HS-5 (cell line): ENCODE measurements at regions not wholly inside any gene's neighbourhood (a gene's known extent, or its start where the extent isn't known, plus 50 kb on each side); places are given as distances from the start of the nearest gene placed in this dataset.
"Not testable (repeated sequence)": the region's sequence is repeated elsewhere in the genome, so short reads cannot be mapped to it uniquely, and the experiment has no call there.

Experiments used
- DNase-seq: peaks from one replicate; pipeline ENCODE4 v3.0.0-alpha.2; 2012; ENCODE audit warnings: low read depth

GRCh38 chrY:12212394-12212793 is 488.6 kb upstream of the USP9Y start:
- DNase-seq, result no peak

GRCh38 chrY:12215564-12216022 is 485.4 kb upstream of the USP9Y start:
- DNase-seq, result no peak

- DNase-seq, result no peak
Observed at GRCh38 chrY:12230921-12231320, 470.1 kb upstream of the USP9Y start.

GRCh38 chrY:12236399-12236798 is 464.6 kb upstream of the USP9Y start:
- DNase-seq, result no peak

GRCh38 chrY:12240326-12240725 is 460.7 kb upstream of the USP9Y start:
- not testable (repeated sequence) for DNase-seq

GRCh38 chrY:12244146-12244545 is 456.9 kb upstream of the USP9Y start:
- no peak for DNase-seq

- no peak for DNase-seq
Observed at GRCh38 chrY:12253756-12254155, 447.3 kb upstream of the USP9Y start.

- DNase-seq, result no peak
Observed at GRCh38 chrY:12271162-12271561, 429.9 kb upstream of the USP9Y start.

- no peak for DNase-seq
Observed at GRCh38 chrY:12285608-12286007, 415.4 kb upstream of the USP9Y start.

GRCh38 chrY:12288919-12289318 is 412.1 kb upstream of the USP9Y start:
- DNase-seq, result no peak

GRCh38 chrY:12289415-12289814 is 411.6 kb upstream of the USP9Y start:
- no peak for DNase-seq

GRCh38 chrY:12292542-12292941 is 408.5 kb upstream of the USP9Y start:
- no peak for DNase-seq

- no peak for DNase-seq
Observed at GRCh38 chrY:12296460-12296859, 404.6 kb upstream of the USP9Y start.

GRCh38 chrY:12299796-12300195 is 401.2 kb upstream of the USP9Y start:
- not testable (repeated sequence) for DNase-seq

GRCh38 chrY:12303464-12303863 is 397.6 kb upstream of the USP9Y start:
- no peak for DNase-seq

- DNase-seq, result no peak
Observed at GRCh38 chrY:12305456-12305855, 395.6 kb upstream of the USP9Y start.

- no peak for DNase-seq
Observed at GRCh38 chrY:12309212-12309611, 391.8 kb upstream of the USP9Y start.

- no peak for DNase-seq
Observed at GRCh38 chrY:12310832-12311231, 390.2 kb upstream of the USP9Y start.

- DNase-seq, result no peak
Observed at GRCh38 chrY:12327751-12328150, 373.3 kb upstream of the USP9Y start.

GRCh38 chrY:12331917-12332316 is 369.1 kb upstream of the USP9Y start:
- not testable (repeated sequence) for DNase-seq

GRCh38 chrY:12343211-12343610 is 357.8 kb upstream of the USP9Y start:
- no peak for DNase-seq

- no peak for DNase-seq
Observed at GRCh38 chrY:12348181-12348580, 352.9 kb upstream of the USP9Y start.

GRCh38 chrY:12357204-12357603 is 343.8 kb upstream of the USP9Y start:
- no peak for DNase-seq

- no peak for DNase-seq
Observed at GRCh38 chrY:12357655-12358054, 343.4 kb upstream of the USP9Y start.

- DNase-seq, result no peak
Observed at GRCh38 chrY:12358337-12358736, 342.7 kb upstream of the USP9Y start.
